Karpas-422 (cell line): ENCODE measurements at regions not wholly inside any gene's neighbourhood (a gene's known extent, or its start where the extent isn't known, plus 50 kb on each side); places are given as distances from the start of the nearest gene placed in this dataset.

Experiments used
- DNase-seq: peaks from one replicate; pipeline ENCODE4 v3.0.0-alpha.2; 2015
- H2AFZ ChIP-seq: fragments of 200-600 bp; sonication (generic); 2 replicates; pipeline ENCODE4 v1.6.1; 2014; ENCODE audit warnings: antibody characterized with exemption, low read length, mixed read lengths
- H3K27ac ChIP-seq: fragments of 200-600 bp; sonication (generic); 2 replicates; pipeline ENCODE4 v1.5.1; 2014; ENCODE audit warnings: mild to moderate bottlenecking, low read length, moderate library complexity
- H3K27me3 ChIP-seq: fragments of 200-600 bp; sonication (generic); 2 replicates; pipeline ENCODE4 v1.6.1; 2014; ENCODE audit warnings: low read length, mixed read lengths
- H3K36me3 ChIP-seq: fragments of 200-600 bp; sonication (generic); 2 replicates; pipeline ENCODE4 v1.6.1; 2014; ENCODE audit warnings: low read length, mixed read lengths; ENCODE audit not compliant: insufficient read depth
- H3K4me1 ChIP-seq: fragments of 200-600 bp; sonication (generic); 2 replicates; pipeline ENCODE4 v1.6.1; 2014; ENCODE audit warnings: mild to moderate bottlenecking, low read length, mixed read lengths
- H3K4me2 ChIP-seq: fragments of 200-600 bp; sonication (generic); 2 replicates; pipeline ENCODE4 v1.6.1; 2014; ENCODE audit warnings: low read length, low read depth, mild to moderate bottlenecking; ENCODE audit not compliant: poor library complexity, severe bottlenecking
- H3K4me3 ChIP-seq: fragments of 200-600 bp; sonication (generic); 2 replicates; pipeline ENCODE4 v1.5.1; 2014; ENCODE audit warnings: mild to moderate bottlenecking, antibody characterized with exemption, low read length, mixed read lengths
- H3K79me2 ChIP-seq: fragments of 200-600 bp; sonication (generic); 2 replicates; pipeline ENCODE4 v1.6.1; 2014; ENCODE audit warnings: mild to moderate bottlenecking, low read length, mixed read lengths
- H3K9ac ChIP-seq: fragments of 200-600 bp; sonication (generic); 2 replicates; pipeline ENCODE4 v1.6.0; 2014; ENCODE audit warnings: low read length
- H3K9me2 ChIP-seq: fragments of 200-600 bp; sonication (generic), shearing (Covaris generic); replicated peaks from 2 replicates; pipeline ENCODE4 v1.6.0; 2014; ENCODE audit warnings: mild to moderate bottlenecking, low read length, moderate library complexity; ENCODE audit not compliant: insufficient read depth
- H3K9me3 ChIP-seq: fragments of 300-700, 200-600 bp; sonication (generic); 2 replicates; pipeline ENCODE4 v1.6.1; 2014; ENCODE audit warnings: low read length, mixed read lengths
- H4K20me1 ChIP-seq: fragments of 200-600 bp; sonication (generic); 2 replicates; pipeline ENCODE4 v1.6.1; 2014; ENCODE audit warnings: mild to moderate bottlenecking, antibody characterized with exemption, low read length, low read depth; ENCODE audit not compliant: insufficient read depth

DNA sequence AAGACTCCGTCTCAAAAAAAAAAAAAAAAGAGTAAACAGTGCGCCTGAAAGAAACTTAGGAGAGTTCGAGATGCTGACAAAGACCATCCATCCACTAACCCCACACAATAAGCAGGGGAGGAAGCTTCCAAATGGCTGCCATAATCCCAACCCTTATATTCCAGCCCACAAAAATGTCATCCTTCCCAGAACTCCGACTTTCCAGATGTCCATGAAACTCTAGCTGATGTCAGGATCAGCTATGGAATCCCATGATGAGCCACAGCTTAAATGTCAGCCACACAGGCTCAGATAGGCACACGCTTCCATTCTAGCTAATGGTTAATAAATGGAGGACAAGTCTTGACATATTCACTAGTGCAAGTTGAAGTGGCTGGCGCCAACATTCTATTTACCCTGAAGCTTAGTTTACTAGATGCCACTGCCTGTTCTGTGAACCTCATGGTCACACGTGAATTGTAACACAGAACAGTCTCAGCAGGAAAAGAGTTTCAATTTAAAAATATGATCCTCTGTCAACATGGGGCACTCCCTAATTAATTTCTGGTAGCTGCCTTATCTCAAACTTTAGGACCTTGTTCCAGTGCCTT lies 75.5 kb downstream of the FOXF2 start:
- H3K9me3 ChIP-seq = no peaks in the 10 kb centered on the region
- no peak overlapping the region for H3K4me2 ChIP-seq
- no peaks in the 10 kb centered on the region for H3K36me3 ChIP-seq
- H3K9ac ChIP-seq = no peak overlapping the region
- H3K4me1 ChIP-seq = no peaks in the 10 kb centered on the region
- DNase-seq = no peak
- H3K79me2 ChIP-seq = no peaks in the 10 kb centered on the region
- no peaks in the 10 kb centered on the region for H4K20me1 ChIP-seq
- no peaks in the 10 kb centered on the region for H3K9me2 ChIP-seq
- H3K27me3 ChIP-seq = 0 out of 2 replicates have a peak, but pooled peaks cover 2% of the 10 kb centered on the region
- H3K27ac ChIP-seq = no peak overlapping the region
- no peak overlapping the region for H3K4me3 ChIP-seq
- H2AFZ ChIP-seq = no peak overlapping the region

DNA sequence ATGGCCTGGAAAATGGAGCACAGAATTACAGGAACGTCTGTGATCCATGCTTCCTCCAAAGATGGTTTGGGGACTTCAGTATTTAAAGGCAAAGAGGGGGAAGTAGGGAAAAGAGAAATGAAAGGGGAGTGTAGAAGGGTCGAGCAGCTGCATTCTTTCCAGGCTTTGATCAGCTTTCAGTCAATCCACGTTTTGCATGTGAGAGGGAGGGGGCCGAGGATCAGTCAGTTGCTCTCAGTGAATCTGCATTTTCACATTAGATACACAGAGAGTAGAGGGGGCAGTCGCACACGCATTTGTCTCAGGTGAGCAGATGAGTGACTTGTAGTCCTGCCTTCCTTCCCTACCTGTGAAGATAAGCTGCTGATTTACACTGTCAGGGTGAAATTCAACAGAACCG lies 78.8 kb downstream of the FOXF2 start:
- no peak overlapping the region for H3K27ac ChIP-seq
- no peak overlapping the region for H2AFZ ChIP-seq

DNA sequence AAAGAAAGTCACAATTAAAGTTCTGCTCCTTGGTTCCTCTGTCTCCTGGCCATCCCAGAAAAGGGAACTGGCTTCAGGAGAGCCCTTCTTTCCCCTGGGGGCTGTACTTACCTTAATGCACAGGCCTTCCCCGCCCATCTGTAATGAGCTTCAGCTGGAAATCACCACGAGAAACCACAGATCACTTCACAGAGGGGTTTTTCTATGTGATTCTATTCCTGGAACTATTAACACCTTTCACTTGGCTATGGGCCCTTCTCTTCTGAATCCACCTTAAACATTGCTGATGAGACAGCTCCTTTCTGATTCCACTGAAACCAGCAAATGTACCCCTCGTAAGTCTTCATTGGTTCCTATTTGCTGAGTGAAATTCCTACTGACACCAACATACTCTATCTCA lies 80.7 kb downstream of the FOXF2 start:
- H3K27me3 ChIP-seq = no peaks in the 10 kb centered on the region
- H3K4me3 ChIP-seq = no peak overlapping the region
- no peak for DNase-seq
- no peaks in the 10 kb centered on the region for H3K79me2 ChIP-seq
- no peaks in the 10 kb centered on the region for H3K4me1 ChIP-seq
- no peaks in the 10 kb centered on the region for H3K9me3 ChIP-seq
- H3K36me3 ChIP-seq = no peaks in the 10 kb centered on the region
- no peak overlapping the region for H2AFZ ChIP-seq
- H3K4me2 ChIP-seq = no peak overlapping the region
- no peak overlapping the region for H3K9ac ChIP-seq
- no peak overlapping the region for H3K27ac ChIP-seq
- no peaks in the 10 kb centered on the region for H3K9me2 ChIP-seq
- no peaks in the 10 kb centered on the region for H4K20me1 ChIP-seq

More for the DNA sequence above, 78.8 kb downstream of the FOXF2 start:
- no peak for DNase-seq
- Histone ChIP-seq H3K79me2 (no peaks in the 10 kb centered on the region), H4K20me1 (no peaks in the 10 kb centered on the region), H3K4me1 (no peaks in the 10 kb centered on the region), H3K4me3 (no peak overlapping the region), H3K9me2 (no peaks in the 10 kb centered on the region), H3K9ac (no peak overlapping the region), H3K36me3 (no peaks in the 10 kb centered on the region), H3K9me3 (no peaks in the 10 kb centered on the region), H3K4me2 (no peak overlapping the region), H3K27me3 (no peaks in the 10 kb centered on the region)

DNA sequence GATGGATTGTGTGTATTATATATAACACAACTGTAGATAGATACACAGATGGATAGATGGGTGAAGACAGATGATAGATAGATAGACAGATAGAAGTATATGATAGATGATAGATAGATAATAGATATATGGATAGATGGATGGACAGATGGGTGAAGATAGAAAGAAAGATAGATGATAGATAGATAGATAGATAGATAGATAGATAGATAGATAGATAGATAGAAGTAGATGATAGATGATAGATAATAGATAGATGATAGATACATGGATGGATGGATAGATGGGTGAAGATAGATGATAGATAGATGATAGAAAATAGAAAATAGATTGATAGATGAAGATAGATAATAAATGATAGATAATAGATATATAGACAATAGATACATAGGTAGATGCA lies 83.3 kb downstream of the FOXF2 start:
- Histone ChIP-seq H3K27ac (no peak overlapping the region), H2AFZ (no peak overlapping the region), H3K4me2 (no peak overlapping the region)

DNA sequence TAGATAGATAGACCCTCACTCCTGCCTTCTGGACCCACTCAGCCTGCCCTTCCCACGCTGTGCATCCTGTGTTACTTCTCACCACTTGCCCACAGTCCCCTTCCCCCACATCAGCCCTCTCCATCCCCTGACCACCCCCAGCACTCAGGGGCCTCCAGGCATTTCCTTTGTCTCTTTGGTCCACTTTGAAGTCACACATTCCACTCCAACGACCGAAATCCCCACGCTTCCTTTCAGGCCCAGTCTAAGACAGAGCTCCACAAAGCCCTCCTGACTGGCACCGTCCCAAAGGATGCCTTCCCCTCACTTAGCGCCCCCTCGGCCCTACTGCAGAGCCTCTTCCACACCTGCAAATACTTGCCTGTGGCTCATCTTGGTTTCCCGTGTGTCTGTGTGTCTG lies 83.8 kb downstream of the FOXF2 start:
- Histone ChIP-seq H3K27ac (no peak overlapping the region), H3K4me3 (no peak overlapping the region), H3K9ac (no peak overlapping the region), H3K4me1 (no peaks in the 10 kb centered on the region), H4K20me1 (no peaks in the 10 kb centered on the region), H3K9me3 (no peaks in the 10 kb centered on the region), H3K9me2 (no peaks in the 10 kb centered on the region), H2AFZ (no peak overlapping the region), H3K36me3 (no peaks in the 10 kb centered on the region), H3K27me3 (no peaks in the 10 kb centered on the region), H3K4me2 (no peak overlapping the region), H3K79me2 (no peaks in the 10 kb centered on the region)
- DNase-seq = no peak

More for the DNA sequence above, 83.3 kb downstream of the FOXF2 start:
- Histone ChIP-seq H3K36me3 (no peaks in the 10 kb centered on the region), H3K9me3 (no peaks in the 10 kb centered on the region), H3K9ac (no peak overlapping the region), H3K4me1 (no peaks in the 10 kb centered on the region), H3K9me2 (no peaks in the 10 kb centered on the region), H3K27me3 (no peaks in the 10 kb centered on the region), H3K4me3 (no peak overlapping the region), H3K79me2 (no peaks in the 10 kb centered on the region), H4K20me1 (no peaks in the 10 kb centered on the region)
- DNase-seq = no peak

DNA sequence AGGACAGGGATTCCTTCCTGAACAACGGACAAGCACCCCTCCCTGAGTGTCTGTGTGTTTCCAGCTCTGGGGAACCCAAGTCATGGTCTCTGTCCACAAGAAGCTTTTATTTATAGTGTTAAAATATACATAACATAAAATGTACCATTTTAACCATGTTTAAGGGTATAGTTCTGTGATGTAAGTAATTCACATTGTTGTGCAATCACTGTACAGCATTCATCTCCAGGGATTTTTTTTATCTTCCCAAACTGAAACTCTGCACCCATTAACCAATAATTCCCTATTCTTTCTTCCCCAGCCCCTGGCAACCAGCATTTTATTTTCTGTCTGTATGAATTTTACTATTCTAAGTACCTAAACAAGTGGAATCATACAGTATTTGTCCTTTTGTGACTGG lies 84.2 kb downstream of the FOXF2 start:
- H4K20me1 ChIP-seq = no peaks in the 10 kb centered on the region
- H3K27ac ChIP-seq = no peak overlapping the region
- H3K9ac ChIP-seq = no peak overlapping the region
- DNase-seq = no peak
- no peaks in the 10 kb centered on the region for H3K36me3 ChIP-seq
- H3K4me1 ChIP-seq = no peaks in the 10 kb centered on the region
- no peak overlapping the region for H3K4me3 ChIP-seq
- H3K9me3 ChIP-seq = no peaks in the 10 kb centered on the region
- H3K79me2 ChIP-seq = no peaks in the 10 kb centered on the region
- H3K4me2 ChIP-seq = no peak overlapping the region
- H3K9me2 ChIP-seq = no peaks in the 10 kb centered on the region
- H3K27me3 ChIP-seq = no peaks in the 10 kb centered on the region
- no peak overlapping the region for H2AFZ ChIP-seq

DNA sequence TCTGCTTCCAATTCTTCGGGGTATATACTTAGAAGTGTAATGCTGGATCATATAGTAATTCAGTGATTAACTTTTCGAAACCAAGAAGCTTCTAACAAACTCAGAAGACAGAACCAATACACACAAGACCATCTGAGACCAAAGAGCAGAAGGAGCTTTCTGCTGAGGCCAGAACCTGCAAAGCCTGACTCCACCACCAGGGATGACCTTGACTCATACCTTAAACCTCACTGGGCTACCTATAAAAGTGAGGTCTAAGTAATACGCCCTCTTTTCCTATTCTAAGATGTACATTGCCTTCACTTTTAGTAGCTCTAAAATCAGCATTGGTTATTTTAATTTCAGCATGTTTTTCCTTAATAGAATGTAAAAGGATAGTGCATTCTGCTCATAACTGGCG lies 84.8 kb downstream of the FOXF2 start:
- Histone ChIP-seq H3K4me3 (no peak overlapping the region), H3K4me2 (no peak overlapping the region), H3K79me2 (no peaks in the 10 kb centered on the region), H4K20me1 (no peaks in the 10 kb centered on the region), H3K4me1 (no peaks in the 10 kb centered on the region), H3K9me2 (no peaks in the 10 kb centered on the region), H3K9me3 (no peaks in the 10 kb centered on the region), H3K27me3 (no peaks in the 10 kb centered on the region), H3K36me3 (no peaks in the 10 kb centered on the region), H3K27ac (no peak overlapping the region), H3K9ac (no peak overlapping the region), H2AFZ (no peak overlapping the region)
- no peak for DNase-seq

DNA sequence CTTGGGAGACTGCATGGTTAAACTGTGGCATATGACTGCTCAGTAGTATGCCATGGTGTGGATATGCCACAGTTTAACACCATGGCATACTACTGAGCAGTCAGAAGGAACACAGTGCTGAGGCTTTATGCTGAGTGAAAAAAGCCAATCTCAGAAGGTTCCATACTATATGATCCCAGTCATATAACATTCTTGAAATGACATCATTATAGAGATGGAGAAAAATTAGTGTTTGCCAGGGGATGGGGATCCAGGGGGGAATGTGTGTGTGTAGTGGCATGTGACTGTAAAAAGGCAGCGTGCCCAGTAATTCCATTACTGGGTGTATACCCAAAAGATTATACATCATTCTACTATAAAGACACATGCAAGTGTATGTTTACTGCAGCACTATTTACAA lies 85.8 kb downstream of the FOXF2 start:
- DNase-seq = no peak
- H3K27ac ChIP-seq = no peak overlapping the region
- no peak overlapping the region for H3K4me3 ChIP-seq
- H3K9me3 ChIP-seq = no peaks in the 10 kb centered on the region
- H3K36me3 ChIP-seq = no peaks in the 10 kb centered on the region
- H4K20me1 ChIP-seq = no peaks in the 10 kb centered on the region
- no peaks in the 10 kb centered on the region for H3K27me3 ChIP-seq
- no peak overlapping the region for H3K9ac ChIP-seq
- no peak overlapping the region for H3K4me2 ChIP-seq
- no peaks in the 10 kb centered on the region for H3K79me2 ChIP-seq
- no peaks in the 10 kb centered on the region for H3K9me2 ChIP-seq
- H3K4me1 ChIP-seq = no peaks in the 10 kb centered on the region
- no peak overlapping the region for H2AFZ ChIP-seq
